Globus pallidus (tissue), 1 donor: ENCODE measurements at regions not wholly inside any gene's neighbourhood (a gene's known extent, or its start where the extent isn't known, plus 50 kb on each side); places are given as distances from the start of the nearest gene placed in this dataset.

ENCODE experiments used
- DNase-seq: peaks from one replicate; pipeline ENCODE4 v3.0.0-alpha.2; 2015; ENCODE audit warnings: low spot score

DNA sequence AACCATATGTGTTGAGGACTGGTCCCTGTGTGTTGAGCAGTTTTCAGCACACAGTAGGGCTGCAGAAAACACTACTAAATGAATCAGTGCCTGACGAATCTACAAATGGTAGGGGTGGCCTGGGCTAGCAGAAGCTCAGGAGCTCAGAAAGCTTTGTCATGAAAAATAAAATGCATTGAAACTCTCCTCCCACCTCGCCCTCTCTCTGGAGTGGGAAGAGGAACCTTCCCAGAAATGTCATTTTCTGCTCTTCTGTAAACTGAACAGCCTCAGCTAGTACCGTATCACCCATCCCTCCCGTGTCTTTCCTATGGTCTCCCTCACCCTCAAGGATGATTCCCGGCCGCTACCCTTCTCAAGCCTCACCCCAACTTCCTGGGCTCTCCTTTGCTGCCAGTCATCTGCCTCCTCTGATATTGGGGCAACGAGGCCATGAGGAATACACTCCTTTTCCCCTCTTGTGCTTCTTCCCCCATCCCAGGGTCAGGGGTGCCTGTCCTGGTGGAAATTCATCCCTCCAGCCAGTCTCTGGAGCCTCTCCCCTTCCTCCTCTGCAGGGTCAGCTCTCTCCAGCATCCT, 734.5 kb downstream of the PTPRU start:
- DNase-seq = no peak

DNA sequence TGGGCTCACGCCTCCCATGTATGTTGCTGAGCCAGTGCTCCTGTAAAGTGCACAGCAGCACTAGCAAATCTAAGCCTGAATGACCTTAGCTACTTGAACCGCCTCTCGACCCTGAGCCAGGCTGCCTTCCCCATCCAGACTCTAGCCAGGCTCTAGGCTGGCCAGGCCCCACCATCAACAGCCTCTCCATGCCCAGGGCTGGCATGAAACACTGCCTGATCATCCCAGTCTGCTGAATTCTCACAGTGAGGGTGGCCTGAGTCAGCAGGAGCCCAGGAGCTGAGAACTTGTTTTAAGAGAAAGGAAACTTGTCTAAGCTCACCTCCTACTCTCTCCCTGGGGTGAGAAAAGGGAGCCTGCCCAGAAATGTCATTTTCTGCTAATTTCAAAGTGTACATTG, 733.3 kb downstream of the PTPRU start:
- no peak for DNase-seq

DNA sequence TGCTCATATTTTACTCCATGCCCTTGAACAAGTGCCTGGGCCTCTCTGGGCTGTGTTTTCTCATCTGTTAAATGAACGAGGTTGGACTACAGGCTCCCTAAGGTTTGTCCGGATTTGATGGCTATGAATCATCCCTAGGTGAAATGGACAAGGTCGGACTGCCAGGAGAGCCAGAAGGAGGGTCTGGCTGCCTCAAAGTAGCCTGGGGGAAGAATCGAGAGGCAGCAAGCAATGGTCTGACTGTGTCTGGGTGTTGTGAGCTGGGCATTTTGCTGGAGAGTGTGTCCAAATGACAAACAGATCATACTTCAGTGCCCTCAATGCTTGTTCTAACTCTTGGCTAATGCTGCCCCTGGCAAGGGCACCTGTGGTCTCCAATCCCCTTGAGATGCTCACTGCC, 730.9 kb downstream of the PTPRU start:
- no peak for DNase-seq

DNA sequence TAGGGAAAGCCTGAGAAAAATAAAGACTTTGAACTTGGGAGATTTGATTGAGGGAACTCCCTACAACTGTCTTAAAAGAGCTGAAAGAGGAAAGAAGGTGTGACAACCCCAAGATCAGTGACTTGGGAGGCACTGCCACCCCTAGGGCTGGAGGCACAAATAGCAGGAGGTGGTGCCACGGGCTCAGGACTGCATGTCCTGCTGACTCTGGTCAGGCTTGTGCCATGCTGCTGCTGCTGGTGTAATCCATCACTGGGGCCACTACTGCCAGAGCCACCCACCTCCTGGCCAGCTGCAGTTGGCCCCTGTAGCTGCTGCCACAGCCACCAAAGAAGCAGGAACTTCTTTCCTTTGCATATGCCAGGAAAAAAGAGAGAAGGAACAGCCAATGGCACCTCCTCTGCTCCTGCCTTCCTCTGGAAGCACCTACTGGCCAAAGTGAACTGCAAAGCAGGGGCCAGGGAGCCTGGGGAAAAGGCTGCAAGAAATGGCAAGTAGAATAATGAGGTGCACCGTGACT, 730.3 kb downstream of the PTPRU start:
- no peak for DNase-seq

DNA sequence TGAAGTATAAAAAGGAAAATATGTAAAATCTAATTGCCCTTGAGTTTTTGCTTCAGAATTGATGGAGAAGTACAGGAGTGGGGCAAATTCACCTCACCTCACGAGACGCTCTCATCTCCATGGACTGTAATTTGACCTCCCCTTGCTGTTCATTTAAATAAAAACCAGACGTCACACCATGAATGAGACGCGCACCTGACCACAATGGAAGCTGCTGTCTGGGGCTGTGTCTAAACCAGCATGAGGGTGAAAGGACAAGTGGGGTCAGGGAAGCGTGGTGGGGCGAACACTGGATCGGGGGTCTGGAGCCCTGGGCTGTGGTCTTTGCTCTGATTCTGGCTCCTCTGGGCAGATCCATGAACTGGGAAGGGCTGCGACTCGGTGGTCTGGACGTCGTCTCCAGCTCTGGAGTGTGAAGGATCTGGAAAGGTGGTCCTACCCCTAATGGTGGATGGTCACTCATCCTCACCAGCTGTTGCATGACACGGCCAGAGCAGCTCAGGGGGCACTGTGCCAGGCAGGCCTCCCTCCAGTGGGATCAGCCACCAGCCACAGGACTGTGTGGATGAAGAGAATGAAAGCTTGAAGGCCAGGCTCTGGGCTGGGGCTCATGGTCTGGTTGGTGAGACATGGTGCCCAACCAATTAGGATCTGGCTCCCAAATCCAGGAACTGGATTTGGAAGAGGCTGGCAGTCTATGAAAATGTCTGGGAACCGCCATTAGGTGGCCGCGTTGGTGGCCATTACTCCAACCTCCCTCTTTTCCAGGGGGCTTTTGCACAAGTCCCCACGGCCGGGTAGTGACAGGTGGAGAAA, 728.6 kb downstream of the PTPRU start:
- DNase-seq = no peak

DNA sequence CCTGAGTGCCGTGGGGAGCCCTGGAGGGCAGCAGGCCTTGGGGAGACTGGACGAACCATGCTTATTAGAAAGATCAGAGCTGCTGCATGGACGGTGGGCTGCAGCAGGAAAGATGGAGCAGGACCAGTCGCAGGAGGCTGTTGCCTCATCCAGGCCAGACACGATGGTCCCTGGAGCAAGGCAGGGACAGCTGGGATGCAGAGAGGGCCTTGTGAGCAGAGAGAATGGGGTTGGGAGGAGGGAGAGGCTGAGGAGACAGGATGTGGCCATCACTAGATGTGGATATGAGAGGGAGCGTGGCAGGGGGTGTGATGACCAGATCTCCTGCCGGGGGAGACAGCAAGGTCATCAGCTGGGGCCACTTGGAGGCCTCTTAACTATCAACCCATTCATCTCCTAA, 727.6 kb downstream of the PTPRU start:
- DNase-seq = no peak

DNA sequence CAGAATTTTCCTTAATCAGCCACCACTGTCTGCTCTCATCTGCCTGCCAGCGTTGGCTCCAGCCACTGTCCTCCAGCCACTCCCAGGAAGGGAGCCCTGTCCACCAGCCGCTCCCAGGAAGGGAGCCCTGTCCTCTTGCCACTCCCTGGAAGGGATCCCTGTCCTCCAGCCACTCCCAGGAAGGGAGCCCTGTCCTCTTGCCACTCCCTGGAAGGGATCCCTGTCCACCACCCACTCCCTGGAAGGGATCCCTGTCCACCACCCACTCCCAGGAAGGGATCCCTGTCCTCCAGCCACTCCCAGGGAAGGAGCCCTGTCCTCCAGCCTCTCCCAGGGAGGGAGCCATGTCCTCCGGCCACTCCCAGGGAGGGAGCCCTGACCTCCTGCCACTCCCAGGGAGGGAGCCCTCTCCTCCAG, 726.5 kb downstream of the PTPRU start:
- DNase-seq = no peak

DNA sequence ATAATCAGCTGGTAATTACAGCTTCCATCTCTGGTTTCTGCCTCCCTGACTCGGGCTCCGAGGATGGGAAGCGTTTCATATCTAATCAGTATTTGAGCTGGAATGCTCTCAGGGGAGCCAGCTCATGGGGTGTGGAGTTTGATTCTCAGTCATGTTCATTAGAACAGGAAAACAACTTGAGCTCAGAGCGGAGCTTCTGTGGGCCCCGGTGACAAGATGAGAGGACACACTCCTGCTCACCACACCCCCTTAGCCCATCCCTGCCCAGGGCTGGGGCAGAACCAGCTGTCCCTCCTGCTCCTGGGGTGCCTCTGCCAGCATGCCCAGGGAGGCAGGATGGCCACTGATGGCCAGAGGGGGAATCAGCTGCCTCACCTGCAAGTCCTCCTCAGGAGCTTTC, 726.0 kb downstream of the PTPRU start:
- no peak for DNase-seq

DNA sequence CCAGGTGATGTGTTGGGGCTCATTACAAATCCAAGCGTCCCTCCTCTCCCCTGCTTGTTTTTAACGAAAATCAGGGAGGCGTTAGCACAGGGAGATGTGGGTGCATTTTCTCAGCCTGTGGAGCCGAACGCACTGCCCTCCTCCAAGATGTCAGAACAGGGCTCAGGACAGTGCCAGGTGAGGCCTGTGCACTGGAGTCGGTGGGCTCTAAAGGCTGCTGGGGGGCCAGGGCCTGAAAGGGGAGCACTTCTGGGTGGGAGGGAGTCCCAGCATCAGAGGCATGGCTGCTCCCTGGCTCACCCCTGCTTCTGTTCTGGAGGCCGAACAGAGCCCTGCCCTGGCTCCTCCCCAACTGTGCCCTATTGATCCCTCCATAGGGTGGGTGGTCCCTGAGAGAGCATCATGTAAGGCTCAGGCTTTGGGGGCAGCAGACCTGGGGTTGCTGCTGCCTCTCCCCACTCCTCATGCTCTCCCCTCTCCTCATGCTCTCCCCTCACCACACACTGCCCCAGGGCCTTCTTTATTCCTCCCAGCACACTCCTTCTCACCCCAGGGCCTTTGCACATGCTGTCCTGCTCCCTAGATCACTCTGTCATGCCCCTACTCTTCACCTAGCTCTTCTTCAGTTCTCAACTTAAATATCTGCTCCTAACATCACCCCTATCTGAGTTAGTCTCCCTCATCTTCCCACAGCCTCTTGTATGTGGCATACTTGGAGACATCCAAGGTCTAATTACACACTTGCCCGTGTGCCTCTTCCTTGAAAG, 725.2 kb downstream of the PTPRU start:
- no peak for DNase-seq

DNA sequence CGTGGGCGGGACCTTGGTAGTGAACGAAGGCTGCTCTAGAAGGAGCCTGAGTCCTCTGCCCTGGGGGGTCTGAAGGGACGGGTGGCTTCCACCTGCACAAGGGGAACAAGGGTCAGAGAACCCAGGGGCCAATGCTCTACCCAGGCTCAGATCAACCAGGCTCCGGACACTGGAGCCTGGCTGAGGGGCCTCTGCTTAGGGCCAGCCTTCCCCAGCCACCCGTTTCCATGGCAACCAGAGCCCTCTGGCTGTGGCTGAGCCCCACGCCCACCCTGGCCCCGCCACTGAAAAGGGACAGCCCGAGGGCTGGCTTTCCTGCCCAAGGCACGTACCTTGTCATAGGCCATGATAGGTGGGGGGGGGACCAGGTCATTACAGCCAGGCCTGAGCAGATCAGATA, 724.6 kb downstream of the PTPRU start:
- no peak for DNase-seq

DNA sequence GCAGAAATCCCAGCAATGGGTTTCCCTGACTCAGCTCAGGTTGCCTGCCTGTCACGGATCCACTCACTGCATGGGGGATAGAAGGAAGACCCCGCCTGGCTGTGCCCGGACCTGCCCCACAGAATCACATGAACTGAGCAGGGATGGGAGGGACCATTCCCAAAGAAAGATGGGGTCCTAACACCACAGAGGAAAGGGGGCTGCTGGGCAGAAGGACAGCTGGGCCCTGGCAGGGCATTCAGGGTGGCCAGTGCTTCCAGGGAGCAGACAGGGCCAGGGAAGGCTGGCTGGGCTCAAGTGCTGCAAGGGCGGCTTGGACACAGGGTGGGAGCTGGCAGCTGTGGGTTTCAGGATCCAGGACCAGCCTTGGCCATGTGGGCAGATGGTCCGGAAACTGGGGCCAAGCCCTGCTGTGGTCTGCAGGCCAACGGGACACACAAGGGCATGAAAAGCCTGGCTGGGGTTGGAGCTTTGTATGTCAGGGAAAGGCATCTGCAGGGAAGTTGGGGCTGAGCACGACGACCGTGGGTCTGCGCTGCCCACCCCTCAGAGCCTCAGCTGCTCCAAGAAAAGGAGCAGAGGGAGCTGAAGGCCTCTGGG, 723.9 kb downstream of the PTPRU start:
- no peak for DNase-seq

DNA sequence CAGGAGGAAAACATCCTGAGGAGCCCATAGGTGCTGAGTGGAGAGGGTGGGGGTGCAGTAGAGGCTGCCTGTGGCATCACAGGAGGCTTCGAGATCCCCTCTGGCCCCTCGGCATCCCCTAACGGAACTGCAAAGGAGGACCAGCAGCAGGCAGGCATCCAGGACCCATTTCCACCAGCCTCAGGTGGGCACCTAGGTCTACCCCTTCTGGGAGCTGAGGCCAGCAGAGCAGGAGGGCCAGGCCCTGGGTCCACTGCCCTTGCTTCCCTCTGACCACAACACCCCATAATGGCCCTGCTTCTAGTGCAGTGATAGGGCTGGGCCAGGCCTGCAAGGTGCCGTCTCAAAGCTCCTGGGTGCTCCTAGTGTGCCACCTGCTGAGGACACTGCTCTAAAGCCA, 723.0 kb downstream of the PTPRU start:
- DNase-seq = no peak

DNA sequence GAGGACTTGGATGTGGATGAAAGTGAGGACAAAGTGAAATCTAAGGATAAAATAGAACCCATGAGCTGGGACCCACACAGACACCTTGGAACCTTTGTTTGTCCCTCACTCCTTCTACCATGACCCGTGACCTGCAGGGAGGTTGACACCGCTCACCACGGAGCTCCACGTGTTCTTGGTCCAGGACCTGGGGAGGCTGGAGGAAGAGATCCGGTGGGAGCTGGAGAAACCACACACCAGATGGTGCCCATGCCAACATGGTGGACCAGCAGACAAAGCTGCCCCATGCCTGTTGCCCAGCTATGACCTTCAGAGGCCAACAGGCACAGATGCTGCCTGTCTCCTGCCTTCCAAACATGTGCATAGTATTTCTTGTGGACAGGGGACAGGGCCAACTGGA, 721.9 kb downstream of the PTPRU start:
- DNase-seq = no peak

DNA sequence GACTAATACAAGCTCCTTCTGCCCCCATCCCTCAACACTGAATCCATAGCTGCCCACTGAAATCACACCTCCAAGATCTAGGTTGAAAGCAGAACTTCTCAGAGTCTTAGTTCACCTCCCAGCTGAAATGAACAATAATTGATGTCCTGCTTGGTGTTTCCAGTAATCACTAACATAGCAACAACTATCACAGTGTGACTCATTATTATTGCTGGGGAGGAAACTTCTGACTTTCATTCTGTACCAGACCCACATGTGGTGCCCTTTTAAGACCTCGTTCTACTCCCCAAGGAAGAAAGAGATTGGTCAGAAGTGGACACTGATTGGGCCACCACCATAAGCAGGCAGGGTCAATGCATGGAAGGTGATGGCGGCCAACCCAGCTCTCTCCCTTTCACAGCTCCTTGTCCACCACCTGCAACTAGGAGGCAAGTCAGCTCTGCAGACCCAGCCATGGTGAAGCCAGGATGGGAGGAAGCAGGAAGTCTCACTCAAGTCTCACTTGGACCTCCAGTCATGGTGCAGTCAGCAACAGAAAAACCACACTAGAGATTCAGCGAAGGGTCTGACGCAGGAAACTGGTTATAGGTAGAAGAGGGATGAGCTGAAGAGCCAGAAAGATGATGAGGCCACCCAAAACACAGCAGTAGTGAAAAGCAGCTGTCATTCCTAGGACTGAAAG, 720.2 kb downstream of the PTPRU start:
- DNase-seq = no peak

DNA sequence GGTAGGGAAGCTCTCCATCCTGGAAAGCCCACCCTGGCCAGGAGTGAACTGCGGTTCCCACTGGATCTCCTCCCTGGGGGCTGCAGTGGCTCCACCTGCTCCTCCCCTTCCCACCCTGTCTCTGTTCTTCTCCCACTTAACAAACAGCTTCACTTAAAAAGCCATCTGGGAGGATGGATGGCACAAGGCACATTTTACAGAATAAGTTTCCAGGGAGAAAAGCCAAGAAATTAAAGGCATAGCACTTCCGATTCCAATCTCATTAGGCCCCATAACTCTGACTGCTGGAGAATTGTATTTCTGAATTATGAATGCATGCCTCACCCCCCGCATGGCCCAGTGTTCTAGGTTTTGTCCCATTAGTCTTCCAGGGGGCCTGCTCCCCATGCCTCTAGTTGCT, 718.3 kb downstream of the PTPRU start:
- DNase-seq = no peak

DNA sequence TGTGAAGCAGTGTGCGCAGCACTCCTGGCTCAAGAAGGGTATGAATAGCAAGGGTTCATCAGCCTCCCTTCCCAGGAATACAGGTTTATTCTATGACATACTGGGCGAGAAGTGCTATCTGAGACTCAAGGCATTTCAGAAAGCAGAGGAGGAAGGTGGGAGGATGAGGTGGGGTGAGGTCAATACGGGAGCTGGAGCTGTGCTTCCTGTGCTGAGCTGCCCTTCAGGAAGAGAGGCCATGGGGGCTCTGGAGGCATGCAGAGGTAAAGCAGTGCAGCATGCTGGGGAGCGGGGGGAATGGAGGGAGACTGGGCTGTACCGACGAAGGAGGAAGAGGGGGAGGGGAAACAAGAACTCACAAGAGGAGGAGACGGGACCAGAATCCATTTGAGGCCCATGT, 717.6 kb downstream of the PTPRU start:
- no peak for DNase-seq

DNA sequence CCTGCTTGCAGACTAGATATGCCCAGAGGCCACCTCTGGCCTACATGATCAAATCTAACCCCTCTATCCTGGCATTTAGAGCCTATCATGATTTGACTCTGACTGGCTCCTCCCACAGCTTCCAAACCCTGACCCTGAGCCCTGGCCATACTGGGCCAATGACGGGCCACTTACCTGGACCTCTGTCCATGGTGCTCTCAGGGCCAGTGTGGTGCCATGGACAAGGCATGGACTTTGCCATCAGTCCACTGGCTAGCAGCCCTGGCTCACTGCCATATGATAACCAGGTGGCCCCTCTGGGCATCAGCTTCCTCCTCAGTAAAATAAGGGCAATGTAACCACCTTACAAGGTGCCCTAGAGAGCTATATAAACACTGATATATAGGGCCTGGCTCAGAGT, 713.4 kb downstream of the PTPRU start:
- DNase-seq = no peak

DNA sequence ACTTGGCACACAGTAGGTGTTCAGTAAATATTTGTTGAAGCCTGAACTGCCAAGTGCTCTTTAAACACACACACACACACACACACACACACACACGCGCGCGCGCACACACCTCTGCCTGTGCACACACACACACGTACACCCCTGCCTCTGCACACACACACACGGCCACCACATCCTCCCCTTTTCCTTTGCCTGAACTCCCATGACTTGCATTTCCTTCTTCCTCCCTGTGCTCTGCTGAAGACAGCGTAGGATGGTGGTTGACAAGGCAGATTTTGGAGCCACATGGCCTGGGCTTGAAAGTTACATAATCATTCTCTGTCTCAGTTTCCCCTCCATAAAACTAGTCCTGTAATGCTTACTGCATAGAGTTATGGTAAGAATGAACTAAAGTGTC, 712.3 kb downstream of the PTPRU start:
- no peak for DNase-seq

DNA sequence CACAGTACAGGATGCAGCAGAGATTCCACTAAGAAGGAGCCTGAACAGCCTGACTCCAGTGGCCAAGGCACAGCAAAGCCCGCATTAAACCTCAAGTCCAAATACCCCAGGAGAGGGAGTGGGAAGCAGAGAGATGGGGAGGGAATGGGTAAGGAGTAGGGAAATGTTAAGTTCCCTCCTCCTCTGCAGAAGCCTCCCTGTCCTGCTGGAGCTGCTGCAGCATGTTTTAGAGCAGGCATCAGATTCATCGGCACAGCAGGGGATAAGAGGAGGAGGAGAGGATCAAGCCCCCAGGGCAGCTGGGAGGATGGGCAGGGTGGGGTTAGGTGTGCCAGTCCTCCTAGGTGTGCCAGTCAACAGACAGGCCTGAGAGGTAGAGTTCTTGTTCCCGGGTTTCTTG, 709.7 kb downstream of the PTPRU start:
- DNase-seq = no peak

DNA sequence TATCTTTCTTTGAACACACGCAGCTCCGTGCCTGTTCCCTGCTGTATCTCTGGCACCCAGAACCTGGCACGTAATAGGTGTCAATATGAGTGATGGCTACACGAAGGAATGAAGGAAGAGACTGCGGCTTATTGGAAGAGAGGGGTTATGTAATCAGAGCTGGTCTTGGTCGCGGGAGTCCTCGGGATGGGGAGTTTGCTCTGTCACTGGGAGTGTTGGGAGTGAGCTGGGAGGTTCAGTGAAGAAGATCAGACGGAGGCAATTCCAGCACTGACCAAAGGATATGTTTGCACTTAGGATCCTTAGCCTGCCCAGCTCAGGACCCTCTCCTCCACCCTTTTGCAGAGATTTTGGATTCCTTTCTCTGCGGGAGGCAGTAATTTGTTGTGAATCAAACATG, 709.1 kb downstream of the PTPRU start:
- no peak for DNase-seq

DNA sequence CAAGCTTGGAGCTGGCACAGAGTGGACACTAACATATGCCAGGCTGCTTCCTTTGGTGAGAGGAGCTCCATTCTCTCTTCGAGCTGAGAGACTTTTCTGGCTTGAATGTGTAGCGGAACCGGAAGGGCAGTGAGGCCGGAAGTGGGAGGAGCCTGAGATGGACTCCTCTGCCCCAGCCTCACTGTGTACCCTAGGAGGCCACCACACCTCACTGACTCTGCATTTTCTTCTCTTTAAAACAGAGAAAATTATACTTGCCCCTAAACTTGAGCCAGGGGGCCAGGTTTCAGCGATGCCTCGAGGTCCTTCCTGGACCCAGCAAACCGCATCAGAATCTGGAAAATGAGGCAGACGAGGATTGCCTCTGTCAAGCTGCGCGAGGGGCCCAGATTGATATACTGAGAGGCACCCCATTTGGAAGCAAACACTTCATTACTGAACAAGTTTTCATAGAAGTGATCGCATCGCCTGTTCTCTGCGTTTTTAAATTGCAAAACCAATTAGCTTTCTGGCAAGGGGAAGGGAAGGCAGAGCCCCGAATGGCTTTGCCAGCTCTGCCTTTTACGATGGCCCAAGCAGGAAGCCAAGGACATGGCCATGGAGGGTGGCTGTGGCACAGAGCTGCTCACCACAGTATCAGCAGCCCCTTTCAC, 708.1 kb downstream of the PTPRU start:
- no peak for DNase-seq

DNA sequence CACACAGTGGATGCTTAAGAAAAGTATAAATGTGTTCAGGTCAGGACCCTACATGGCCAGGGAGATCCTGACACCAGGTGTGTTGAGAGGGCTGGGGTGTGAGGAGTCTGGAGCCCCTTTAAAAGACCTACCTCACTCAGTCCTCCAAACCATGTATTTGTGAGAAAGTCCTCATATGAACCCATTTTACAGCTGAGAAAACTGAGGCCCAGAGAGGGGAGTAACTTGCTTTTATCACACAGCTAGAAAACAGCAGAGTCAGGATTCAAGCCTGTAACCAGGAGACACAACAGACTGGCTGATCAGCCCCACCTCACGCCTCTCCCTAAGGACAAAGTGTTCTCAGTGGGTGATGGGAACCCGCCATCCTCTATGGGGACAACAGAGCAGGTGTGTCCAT, 706.7 kb downstream of the PTPRU start:
- DNase-seq = no peak
